CD4-positive, alpha-beta T cell treated with Interleukin-2 at 100 ng/mL for 4 hours (primary cell): ENCODE measurements at regions not wholly inside any gene's neighbourhood (a gene's known extent, or its start where the extent isn't known, plus 50 kb on each side); places are given as distances from the start of the nearest gene placed in this dataset.
"Not testable (repeated sequence)": the region's sequence is repeated elsewhere in the genome, so short reads cannot be mapped to it uniquely, and the experiment has no call there.

Source experiments
- DNase-seq: peaks from one replicate; pipeline ENCODE4 v3.0.0-alpha.2; 2020; ENCODE audit warnings: low spot score

GRCh38 chr10:29722777-29723176, 88.0 kb upstream of the SVIL start:
- DNase-seq, result no peak

GRCh38 chr10:29720149-29720548, 85.4 kb upstream of the SVIL start:
- DNase-seq, result no peak

- no peak for DNase-seq
These were observed 84.5 kb upstream of the SVIL start for GRCh38 chr10:29719281-29719675.

- no peak for DNase-seq
These were observed 80.5 kb upstream of the SVIL start for GRCh38 chr10:29715296-29715695.

- no peak for DNase-seq
These were observed 79.5 kb upstream of the SVIL start for GRCh38 chr10:29714096-29714874.

GRCh38 chr10:29713450-29713849, 78.7 kb upstream of the SVIL start:
- DNase-seq, result no peak

- no peak for DNase-seq
These were observed 77.3 kb upstream of the SVIL start for GRCh38 chr10:29712108-29712507.

- no peak for DNase-seq
These were observed 75.4 kb upstream of the SVIL start for GRCh38 chr10:29710128-29710527.

GRCh38 chr10:29709484-29710002, 74.8 kb upstream of the SVIL start:
- no peak for DNase-seq

- DNase-seq, result no peak
These were observed 68.5 kb upstream of the SVIL start for GRCh38 chr10:29703271-29703670.

GRCh38 chr10:29702273-29703164, 67.7 kb upstream of the SVIL start:
- DNase-seq, result no peak

GRCh38 chr10:29701306-29701705, 66.5 kb upstream of the SVIL start:
- DNase-seq, result no peak

- no peak for DNase-seq
These were observed 64.8 kb upstream of the SVIL start for GRCh38 chr10:29699621-29700020.

- DNase-seq, result no peak
These were observed 64.2 kb upstream of the SVIL start for GRCh38 chr10:29698773-29699490.

- not testable (repeated sequence) for DNase-seq
These were observed 61.8 kb upstream of the SVIL start for GRCh38 chr10:29696581-29696980.

GRCh38 chr10:29694121-29694520, 59.4 kb upstream of the SVIL start:
- no peak for DNase-seq

- no peak for DNase-seq
These were observed 57.4 kb upstream of the SVIL start for GRCh38 chr10:29692121-29692539.

GRCh38 chr10:29691564-29692072, 56.8 kb upstream of the SVIL start:
- DNase-seq, result no peak

GRCh38 chr10:29689001-29689400, 54.2 kb upstream of the SVIL start:
- peak; percentile 45 for DNase-seq

GRCh38 chr10:29688230-29688661, 53.5 kb upstream of the SVIL start:
- DNase-seq, result no peak

GRCh38 chr10:29687421-29688164, 52.8 kb upstream of the SVIL start:
- no peak for DNase-seq
